ENCODE measurements at regions not wholly inside any gene's neighbourhood (a gene's known extent, or its start where the extent isn't known, plus 50 kb on each side); places are given as distances from the start of the nearest gene placed in this dataset.

DNA sequence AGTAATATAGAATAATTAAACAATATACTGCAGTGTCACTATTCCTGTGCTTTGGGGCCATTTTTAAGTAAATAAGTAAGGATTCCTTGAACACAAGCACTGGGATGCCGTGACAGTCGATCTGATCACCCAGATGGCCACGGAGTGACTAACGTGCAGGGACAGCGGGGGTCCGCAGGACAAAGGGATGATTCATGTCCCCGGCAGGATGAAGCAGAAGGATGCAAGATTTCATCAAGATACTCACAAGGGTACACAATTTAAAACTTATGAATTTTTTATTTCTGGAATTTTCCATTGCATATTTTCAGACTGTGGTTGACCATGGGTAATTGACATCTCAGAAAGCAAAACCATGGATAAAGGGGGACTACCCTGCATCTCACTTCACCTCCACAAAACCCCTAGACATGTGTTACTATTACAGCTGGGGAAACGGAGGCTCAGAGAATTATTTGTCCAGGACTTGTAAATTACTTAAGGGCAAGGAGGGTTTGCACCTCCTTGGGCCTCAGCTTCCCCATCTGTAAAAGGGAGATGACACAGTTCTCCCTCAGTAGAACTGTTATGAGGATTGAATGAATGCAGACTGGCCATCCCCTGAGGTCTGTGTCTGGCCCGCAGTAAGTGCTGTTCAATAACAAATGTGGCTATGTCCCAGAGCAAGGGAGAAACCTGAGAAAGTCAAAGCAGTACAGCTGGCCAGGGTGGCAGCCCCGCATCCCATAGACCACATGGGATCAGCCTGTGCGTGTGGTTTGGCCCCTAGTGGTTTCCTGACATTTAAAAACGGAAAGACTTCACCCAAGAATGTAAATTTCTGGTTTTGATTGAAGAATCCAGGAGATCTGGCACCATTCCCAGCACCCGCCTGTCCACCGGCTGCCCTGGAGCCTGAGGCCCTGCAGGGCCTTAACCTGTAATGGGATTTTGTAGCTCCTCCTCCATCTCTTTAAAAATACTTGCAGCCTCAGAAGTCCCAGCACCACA lies 235.5 kb downstream of the BMP7 start:
- ATAC-seq (ENCODE audit: low read depth in 2 of 2) (no peak), DNase-seq (no peak)
- Mint-ChIP-seq H3K27ac (no peak overlapping the region), H3K36me3 (peaks cover 0 to 4% of the 10 kb centered on the region in 2 donors), H3K9me3 (peaks cover 1 to 19% (median 5%) of the 10 kb centered on the region in 7 donors), H3K27me3 (peaks cover 29 to 59% (median 41%) of the 10 kb centered on the region in 3 donors), H3K4me3 (no peak overlapping the region), H3K4me1 (no peaks in the 10 kb centered on the region)

- Mint-ChIP-seq H3K9me3 (peaks cover 5 to 24% (median 6%) of the 10 kb centered on the region in 7 donors), H3K36me3 (peaks cover 0 to 4% of the 10 kb centered on the region in 2 donors), H3K4me3 (no peak overlapping the region), H3K4me1 (no peaks in the 10 kb centered on the region), H3K27ac (peak overlapping the region in 1 of 6 donors; percentile 62), H3K27me3 (peaks cover 35 to 68% (median 51%) of the 10 kb centered on the region in 3 donors)
- ATAC-seq (ENCODE audit: low read depth in 2 of 2) (no peak), DNase-seq (no peak)
These were observed 234.5 kb downstream of the BMP7 start for GRCh38 chr20:57031867-57032355.

DNA sequence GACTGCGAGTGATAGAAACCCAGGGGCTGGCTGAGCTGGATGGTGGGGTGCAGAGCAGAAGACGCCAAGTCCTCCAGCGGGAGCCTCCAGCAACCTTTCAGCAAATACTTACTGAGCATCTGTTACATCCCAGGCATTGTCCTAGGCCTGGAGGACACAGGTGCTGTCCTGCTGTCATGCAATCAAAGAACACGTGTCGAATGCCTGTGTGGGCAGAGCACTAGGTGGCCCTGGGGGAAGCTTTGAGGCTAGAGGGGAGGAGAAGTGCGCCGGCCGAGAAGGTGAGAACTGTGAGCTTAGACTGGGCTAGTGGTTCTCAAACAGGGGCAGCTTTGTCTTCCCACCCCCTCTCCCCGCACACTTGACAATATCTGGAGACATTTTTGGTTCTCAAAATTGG lies 233.6 kb downstream of the BMP7 start:
- Mint-ChIP-seq H3K27ac (no peak overlapping the region), H3K4me3 (no peak overlapping the region), H3K4me1 (no peaks in the 10 kb centered on the region), H3K36me3 (peaks cover 0 to 4% of the 10 kb centered on the region in 2 donors), H3K9me3 (peaks cover 5 to 24% (median 6%) of the 10 kb centered on the region in 7 donors), H3K27me3 (peaks cover 31 to 60% (median 49%) of the 10 kb centered on the region in 3 donors)
- DNase-seq (no peak), ATAC-seq (ENCODE audit: low read depth in 2 of 2) (no peak)

DNA sequence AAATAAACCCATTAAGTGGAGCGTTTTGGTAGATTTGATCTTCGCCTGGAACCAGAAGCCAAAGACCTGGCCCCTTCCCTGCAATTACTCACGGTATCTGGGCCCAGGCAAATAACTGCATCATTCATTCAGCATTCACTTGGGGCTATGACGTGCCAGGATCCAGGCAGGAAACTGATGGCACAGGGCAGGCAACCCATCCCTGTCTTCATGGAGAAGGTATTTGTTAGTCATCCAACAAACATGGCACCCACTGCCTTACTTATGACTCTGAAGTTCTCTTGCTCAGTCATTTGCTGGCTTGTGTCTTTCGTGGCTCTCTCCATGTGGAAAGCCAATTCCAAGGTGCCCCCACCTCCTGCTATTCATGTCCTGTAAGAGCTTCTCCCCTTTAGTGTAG lies 232.4 kb downstream of the BMP7 start:
- Mint-ChIP-seq H3K4me1 (no peaks in the 10 kb centered on the region), H3K9me3 (peaks cover 5 to 24% (median 6%) of the 10 kb centered on the region in 7 donors), H3K27me3 (peaks cover 23 to 54% (median 42%) of the 10 kb centered on the region in 3 donors), H3K27ac (no peak overlapping the region), H3K36me3 (peaks cover 0 to 4% of the 10 kb centered on the region in 2 donors), H3K4me3 (no peak overlapping the region)
- DNase-seq (no peak), ATAC-seq (ENCODE audit: low read depth in 2 of 2) (no peak)

DNA sequence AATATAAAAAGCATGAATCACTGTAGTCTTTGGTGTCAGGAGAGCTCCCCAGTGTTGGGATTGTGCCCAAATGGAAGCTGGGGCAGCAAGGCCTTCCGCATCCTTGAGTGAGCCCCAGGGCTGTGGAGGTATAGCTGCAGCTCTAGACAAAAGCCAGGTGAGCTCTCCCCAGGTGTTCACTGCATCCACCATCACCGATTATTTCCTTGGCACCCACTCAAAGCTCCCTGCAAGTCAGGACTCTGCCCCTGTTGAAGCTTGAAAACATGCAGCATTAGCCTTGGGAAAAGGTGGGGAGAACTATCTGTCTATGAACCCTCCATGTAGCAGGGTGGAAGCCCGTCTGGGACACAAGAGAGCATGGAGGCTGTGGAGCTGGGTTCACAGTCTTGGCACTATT lies 228.8 kb downstream of the BMP7 start:
- Mint-ChIP-seq H3K36me3 (no peaks in the 10 kb centered on the region), H3K27ac (no peak overlapping the region), H3K9me3 (peaks cover 2 to 24% (median 6%) of the 10 kb centered on the region in 7 donors), H3K4me3 (no peak overlapping the region), H3K4me1 (no peaks in the 10 kb centered on the region), H3K27me3 (peaks cover 6 to 32% (median 29%) of the 10 kb centered on the region in 3 donors)
- DNase-seq (no peak), ATAC-seq (ENCODE audit: low read depth in 2 of 2) (no peak)

- no peak overlapping the region for H3K27ac Mint-ChIP-seq
- ATAC-seq (ENCODE audit: low read depth in 2 of 2) (no peak), DNase-seq (no peak)
- H3K9me3 Mint-ChIP-seq, result peaks cover 2 to 20% (median 6%) of the 10 kb centered on the region in 7 donors
- H3K4me3 Mint-ChIP-seq, result no peak overlapping the region
- no peaks in the 10 kb centered on the region for H3K4me1 Mint-ChIP-seq
- H3K27me3 Mint-ChIP-seq, result peaks cover 6 to 29% (median 21%) of the 10 kb centered on the region in 3 donors
- no peaks in the 10 kb centered on the region for H3K36me3 Mint-ChIP-seq
These were observed 227.6 kb downstream of the BMP7 start for GRCh38 chr20:57038608-57039440.

GRCh38 chr20:57040466-57040865 lies 226.0 kb downstream of the BMP7 start:
- no peak for ATAC-seq (ENCODE audit: low read depth in 2 of 2)
- no peaks in the 10 kb centered on the region for H3K4me1 Mint-ChIP-seq
- no peak overlapping the region for H3K4me3 Mint-ChIP-seq
- no peaks in the 10 kb centered on the region for H3K36me3 Mint-ChIP-seq
- peaks cover 0 to 8% (median 4%) of the 10 kb centered on the region in 7 donors for H3K9me3 Mint-ChIP-seq
- DNase-seq, result no peak
- H3K27me3 Mint-ChIP-seq, result peaks cover 6 to 21% (median 14%) of the 10 kb centered on the region in 3 donors
- no peak overlapping the region for H3K27ac Mint-ChIP-seq

DNA sequence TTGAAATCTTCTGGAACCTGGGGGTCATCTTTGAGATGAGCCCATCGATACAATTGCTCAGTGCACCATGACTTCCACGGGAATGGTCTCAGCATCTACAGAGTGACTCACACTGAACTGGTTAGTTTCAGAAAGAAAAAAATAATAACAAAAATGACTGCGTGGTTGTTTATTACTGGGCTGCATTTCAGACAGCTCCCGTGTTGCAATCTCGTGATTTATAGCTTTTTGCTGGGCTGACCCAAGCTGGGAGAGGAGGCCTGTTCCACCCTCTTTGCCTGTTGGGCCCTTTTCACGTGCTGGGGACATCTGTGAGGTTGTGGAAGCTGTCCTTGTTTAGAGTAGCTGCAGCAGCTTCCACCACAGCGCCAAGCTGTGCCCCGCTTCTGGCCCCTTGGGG lies 225.5 kb downstream of the BMP7 start:
- H3K36me3 Mint-ChIP-seq, result no peaks in the 10 kb centered on the region
- ATAC-seq (ENCODE audit: low read depth in 2 of 2) (no peak), DNase-seq (no peak)
- no peaks in the 10 kb centered on the region for H3K4me1 Mint-ChIP-seq
- H3K27ac Mint-ChIP-seq, result no peak overlapping the region
- H3K27me3 Mint-ChIP-seq, result peaks cover 6 to 16% (median 9%) of the 10 kb centered on the region in 3 donors
- H3K9me3 Mint-ChIP-seq, result peaks cover 0 to 6% (median 4%) of the 10 kb centered on the region in 7 donors
- no peak overlapping the region for H3K4me3 Mint-ChIP-seq

DNA sequence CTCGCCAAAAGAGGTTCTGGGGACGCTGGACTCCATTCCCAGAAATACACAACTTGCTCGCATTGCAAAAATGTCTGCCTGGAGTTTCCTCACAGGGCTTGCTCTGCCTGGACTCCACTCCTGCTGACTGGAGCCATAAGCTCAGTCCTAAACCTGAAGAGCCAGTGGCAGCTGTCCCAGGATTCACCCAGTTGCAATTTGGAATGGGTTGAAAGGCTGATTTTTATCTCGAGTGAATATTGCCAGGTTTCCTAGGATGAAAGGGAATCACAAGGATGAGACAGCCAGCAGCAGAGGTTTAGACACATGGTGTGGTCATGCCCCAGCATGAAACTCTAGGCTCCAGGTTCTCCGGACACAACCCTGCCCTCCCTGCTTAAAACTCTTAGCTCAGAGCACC lies 223.3 kb downstream of the BMP7 start:
- no peaks in the 10 kb centered on the region for H3K9me3 Mint-ChIP-seq
- H3K27me3 Mint-ChIP-seq, result peaks cover 0 to 10% (median 7%) of the 10 kb centered on the region in 3 donors
- no peaks in the 10 kb centered on the region for H3K4me1 Mint-ChIP-seq

DNA sequence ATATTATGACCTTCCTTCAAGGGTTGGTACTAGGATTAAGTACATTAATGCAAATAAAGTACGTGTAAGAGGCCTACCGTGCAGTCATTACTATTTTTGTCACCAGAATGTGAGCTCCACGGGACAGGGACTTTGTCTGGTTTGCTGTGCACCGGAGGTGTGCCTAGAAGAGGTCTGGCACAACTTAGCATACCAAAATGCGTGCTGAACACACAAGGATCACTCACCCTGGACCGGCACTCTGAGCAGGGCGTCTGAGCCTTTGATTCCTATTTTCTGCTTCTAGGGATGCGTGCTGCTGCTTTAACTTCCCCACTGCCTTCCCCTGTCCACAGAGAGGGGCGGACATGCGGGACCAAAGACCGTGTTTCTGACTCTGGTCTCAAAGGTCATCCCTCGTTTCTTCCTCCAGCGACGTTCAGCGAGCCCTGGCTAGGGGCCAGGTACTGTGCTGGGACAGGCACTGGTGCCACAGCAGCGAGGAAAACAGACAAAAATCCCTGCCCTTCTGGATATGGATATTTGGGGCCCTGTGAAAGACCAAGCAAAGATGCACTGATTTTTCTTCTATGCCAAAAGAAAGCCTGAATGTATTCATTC lies 222.7 kb downstream of the BMP7 start:
- Mint-ChIP-seq H3K36me3 (no peaks in the 10 kb centered on the region), H3K27ac (no peak overlapping the region), H3K9me3 (no peaks in the 10 kb centered on the region), H3K4me3 (no peak overlapping the region), H3K4me1 (no peaks in the 10 kb centered on the region), H3K27me3 (peaks cover 0 to 10% (median 8%) of the 10 kb centered on the region in 3 donors)
- DNase-seq (no peak), ATAC-seq (ENCODE audit: low read depth in 2 of 2) (no peak)

More for the DNA sequence above, 223.3 kb downstream of the BMP7 start:
- ATAC-seq (ENCODE audit: low read depth in 2 of 2) (no peak), DNase-seq (no peak)
- H3K36me3 Mint-ChIP-seq, result no peaks in the 10 kb centered on the region
- no peak overlapping the region for H3K27ac Mint-ChIP-seq
- H3K4me3 Mint-ChIP-seq, result no peak overlapping the region

- Mint-ChIP-seq H3K27me3 (peaks cover 0 to 10% (median 8%) of the 10 kb centered on the region in 3 donors), H3K9me3 (no peaks in the 10 kb centered on the region), H3K36me3 (no peaks in the 10 kb centered on the region), H3K4me3 (peak overlapping the region in 1 of 8 donors; percentile 33), H3K4me1 (no peaks in the 10 kb centered on the region), H3K27ac (no peak overlapping the region)
- ATAC-seq (ENCODE audit: low read depth in 2 of 2) (no peak), DNase-seq (no peak)
These were observed 219.0 kb downstream of the BMP7 start for GRCh38 chr20:57047281-57048026.

GRCh38 chr20:57048027-57048869 lies 218.2 kb downstream of the BMP7 start:
- Mint-ChIP-seq H3K4me1 (no peaks in the 10 kb centered on the region), H3K27ac (peak overlapping the region in 1 of 6 donors; percentile 54), H3K4me3 (no peak overlapping the region), H3K9me3 (peaks cover 0 to 6% (median 0%) of the 10 kb centered on the region in 7 donors), H3K36me3 (no peaks in the 10 kb centered on the region), H3K27me3 (peaks cover 0 to 10% (median 8%) of the 10 kb centered on the region in 3 donors)
- ATAC-seq (ENCODE audit: low read depth in 2 of 2) (no peak), DNase-seq (no peak)

Measured in naive B cell (primary cell).